GM19023 (cell line): ENCODE measurements at regions not wholly inside any gene's neighbourhood (a gene's known extent, or its start where the extent isn't known, plus 50 kb on each side); places are given as distances from the start of the nearest gene placed in this dataset.

Source experiments
- ATAC-seq: cut with Tn5 transposase; IDR thresholded peaks from one replicate; pipeline ENCODE4 v1.9.1; 2021; ENCODE audit warnings: mild to moderate bottlenecking, moderate library complexity; ENCODE audit not compliant: unreplicated experiment

- no peak for ATAC-seq
Measured at GRCh38 chr5:82349652-82350051, 71.5 kb upstream of the RPS23 start.

GRCh38 chr5:82348784-82349425 lies 70.8 kb upstream of the RPS23 start:
- ATAC-seq: no peak

GRCh38 chr5:82347201-82347865 lies 69.2 kb upstream of the RPS23 start:
- no peak for ATAC-seq

DNA sequence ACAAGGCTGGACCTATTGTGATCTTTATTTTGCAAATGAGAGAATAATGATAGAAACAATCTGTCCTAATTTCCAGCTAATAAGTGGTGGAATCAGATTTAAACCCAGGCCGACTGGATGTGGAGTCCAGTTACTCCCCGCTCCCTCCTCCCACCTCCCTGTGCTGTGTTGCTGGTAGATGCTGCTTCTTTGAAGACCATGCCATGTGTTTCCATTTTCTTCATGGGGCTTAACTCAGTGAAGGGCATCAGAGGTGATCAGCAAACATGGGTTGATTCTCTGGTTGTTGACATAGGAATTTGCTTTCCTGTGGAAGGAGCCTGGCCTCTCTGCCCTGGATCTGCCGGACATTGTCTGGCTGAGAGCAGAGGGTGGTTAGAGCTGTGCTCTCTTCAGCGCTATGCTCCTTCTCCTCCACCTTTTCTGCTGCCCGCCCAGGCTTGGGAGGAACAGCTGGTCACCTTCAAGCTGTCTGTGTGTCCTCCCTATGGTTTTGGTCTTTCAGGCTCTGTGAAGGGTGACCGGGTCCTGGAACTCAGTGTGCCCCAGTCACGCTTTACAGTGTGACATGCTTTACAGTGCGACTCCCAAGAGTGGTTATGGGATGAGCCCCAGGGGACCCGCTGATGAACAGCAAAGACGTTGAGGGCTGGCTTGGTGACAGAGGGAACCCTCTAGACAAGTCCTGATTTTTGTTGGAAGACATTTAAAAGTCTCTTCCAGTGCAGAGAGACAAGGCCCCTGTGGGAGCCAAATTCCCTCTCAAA lies 68.4 kb upstream of the RPS23 start:
- ATAC-seq: no peak

GRCh38 chr5:82345108-82345507 lies 67.0 kb upstream of the RPS23 start:
- no peak for ATAC-seq

- no peak for ATAC-seq
Measured at GRCh38 chr5:82341325-82341724, 63.2 kb upstream of the RPS23 start.

GRCh38 chr5:82340799-82341198 lies 62.6 kb upstream of the RPS23 start:
- no peak for ATAC-seq

DNA sequence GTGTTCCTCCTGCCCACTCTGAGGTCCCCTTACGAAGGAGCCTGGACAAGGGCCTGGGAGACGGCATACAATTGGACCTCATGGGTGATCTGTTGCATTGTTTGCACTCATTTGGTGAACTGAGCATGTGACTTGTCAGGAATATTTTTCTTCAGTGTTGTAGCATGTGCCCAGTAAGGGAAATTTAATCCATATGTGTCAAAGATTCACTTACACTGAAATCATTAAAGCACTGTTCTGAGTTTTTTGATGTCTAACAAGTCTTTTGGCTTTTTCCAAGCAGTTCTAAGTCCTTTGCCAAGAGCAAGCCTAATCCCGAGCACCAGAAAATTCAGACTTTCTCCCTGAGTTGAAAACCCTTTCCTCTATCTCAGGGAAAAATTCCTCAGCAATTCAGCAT lies 61.6 kb upstream of the RPS23 start:
- ATAC-seq: no peak

GRCh38 chr5:82338771-82339373 lies 60.7 kb upstream of the RPS23 start:
- ATAC-seq: no peak

GRCh38 chr5:82336959-82337351 lies 58.8 kb upstream of the RPS23 start:
- ATAC-seq: no peak

DNA sequence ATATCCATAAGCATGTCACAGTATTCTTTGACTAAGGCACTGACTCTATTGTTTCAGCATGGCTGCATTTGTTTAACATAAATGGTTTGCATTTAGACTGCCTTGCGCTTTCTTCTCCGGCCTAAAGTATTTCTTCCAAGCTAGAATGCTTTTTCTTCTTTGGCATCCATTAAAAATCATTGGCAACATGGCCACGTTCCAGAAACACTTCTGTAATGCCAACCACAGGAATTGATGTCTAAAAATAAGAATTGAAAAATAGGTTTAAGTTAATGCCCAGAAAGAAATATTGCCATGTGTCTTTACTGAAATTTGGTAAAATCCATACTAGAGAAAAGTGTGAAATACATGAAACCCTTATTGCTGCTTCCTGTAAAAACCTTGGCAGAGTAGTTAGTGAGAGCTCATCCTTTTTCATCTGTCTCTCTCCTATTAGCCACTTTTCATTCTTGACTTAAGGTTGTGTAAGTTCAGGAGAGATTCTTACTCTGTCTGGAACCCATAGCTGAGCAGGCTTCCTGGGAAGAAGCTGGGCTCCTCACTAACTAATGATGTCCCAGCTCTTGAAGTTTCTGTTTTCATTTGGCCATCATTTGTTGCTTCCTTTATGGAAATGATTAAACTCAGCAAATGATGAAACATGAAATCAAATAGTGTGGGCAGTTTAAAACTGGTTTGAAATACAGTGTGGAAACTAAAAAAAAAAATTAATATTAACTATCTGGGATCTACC lies 58.2 kb upstream of the RPS23 start:
- no peak for ATAC-seq

DNA sequence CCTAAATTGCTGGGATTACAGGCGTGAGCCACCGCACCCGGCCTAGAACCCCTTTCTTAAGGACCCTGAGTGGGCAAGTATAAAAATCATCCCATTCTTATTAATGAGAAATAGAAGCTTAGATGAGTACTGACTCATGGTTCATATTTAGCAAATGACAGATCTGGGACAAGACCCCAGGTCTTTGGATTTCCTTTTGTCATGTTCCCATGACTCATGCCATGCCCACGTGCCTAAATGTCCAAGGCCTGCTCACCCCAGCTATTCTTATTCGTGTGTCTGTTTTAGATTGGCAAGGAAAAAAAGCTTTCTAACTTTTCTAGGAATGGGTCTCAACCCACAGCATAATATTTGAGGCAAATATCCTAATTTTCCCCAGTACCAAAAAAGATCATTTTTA lies 57.7 kb upstream of the RPS23 start:
- no peak for ATAC-seq

- ATAC-seq: no peak
Measured at GRCh38 chr5:82334856-82335255, 56.7 kb upstream of the RPS23 start.

DNA sequence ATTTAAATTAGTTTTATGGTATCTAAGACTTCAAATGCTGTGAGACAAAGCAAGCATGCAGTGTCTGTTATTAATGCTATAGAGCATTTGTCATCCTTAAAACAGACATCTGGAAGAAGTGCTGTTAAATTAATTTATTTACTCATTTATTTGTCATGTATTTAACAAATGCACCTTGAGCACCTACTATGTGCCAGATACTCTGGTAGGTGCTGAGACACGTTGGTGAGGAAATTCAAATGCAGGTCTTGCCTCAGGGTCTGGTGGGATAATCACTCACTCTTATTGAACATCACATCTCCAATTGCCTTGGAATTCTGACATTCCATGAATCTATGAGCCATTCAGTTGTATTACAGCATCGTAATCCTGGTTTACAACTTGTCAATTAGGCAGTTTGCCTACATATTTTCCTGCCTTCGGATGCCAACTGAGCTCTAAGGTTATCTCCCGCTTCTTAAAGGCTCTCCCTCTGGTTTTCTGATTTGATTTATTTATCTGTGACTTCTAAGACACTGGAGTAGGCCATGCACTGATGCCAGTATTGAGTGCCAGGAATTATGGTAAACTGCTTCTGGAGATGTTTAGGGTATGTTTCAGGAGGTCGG lies 56.0 kb upstream of the RPS23 start:
- no peak for ATAC-seq

GRCh38 chr5:82332886-82333615 lies 54.9 kb upstream of the RPS23 start:
- no peak for ATAC-seq

- no peak for ATAC-seq
Measured at GRCh38 chr5:82332064-82332855, 54.1 kb upstream of the RPS23 start.

- no peak for ATAC-seq
Measured at GRCh38 chr5:82331557-82331956, 53.4 kb upstream of the RPS23 start.

GRCh38 chr5:82330530-82331270 lies 52.5 kb upstream of the RPS23 start:
- ATAC-seq: no peak
